HCT116 (cell line): ENCODE measurements at regions not wholly inside any gene's neighbourhood (a gene's known extent, or its start where the extent isn't known, plus 50 kb on each side); places are given as distances from the start of the nearest gene placed in this dataset.

Experiments
- CBX3 ChIP-seq: IDR thresholded peaks from 2 replicates; pipeline ENCODE4 v1.6.1; 2012; ENCODE audit warnings: low read depth
- CTCF ChIP-seq, 3 experiments: fragments of 200-600 bp in 1 of 3; sonication (generic) in 1 of 3; IDR thresholded peaks in 2 of 3; conservative IDR thresholded peaks in 1 of 3; 2 replicates each; pipeline ENCODE4 v1.5.1; 2012 to 2017; ENCODE audit warnings: low read depth in 2 of 3, low read length in 2 of 3, antibody characterized with exemption in 1 of 3, borderline replicate concordance in 1 of 3, control low read depth in 1 of 3, mild to moderate bottlenecking in 1 of 3, mixed read lengths in 1 of 3, mixed run types in 1 of 3, moderate library complexity in 1 of 3; ENCODE audit not compliant: insufficient read depth in 1 of 3
- ELF1 ChIP-seq: IDR thresholded peaks from 2 replicates; pipeline ENCODE4 v1.6.1; 2012; ENCODE audit warnings: low read depth, borderline replicate concordance
- EZH2phosphoT487 ChIP-seq: fragments of 200-600 bp; IDR thresholded peaks from 2 replicates; pipeline ENCODE4 v1.6.1; 2018; ENCODE audit warnings: antibody characterized with exemption, borderline replicate concordance
- YY1 ChIP-seq: IDR thresholded peaks from 2 replicates; pipeline ENCODE4 v1.6.1; 2011; ENCODE audit warnings: low read length, low read depth, moderate library complexity, mild to moderate bottlenecking; ENCODE audit not compliant: insufficient replicate concordance; ENCODE audit errors: extremely low read depth
- TF ChIP-seq, protein P1 (sequence below): IDR thresholded peaks from 2 replicates; pipeline ENCODE4 v1.6.1; 2012; ENCODE audit warnings: low read depth

DNA sequence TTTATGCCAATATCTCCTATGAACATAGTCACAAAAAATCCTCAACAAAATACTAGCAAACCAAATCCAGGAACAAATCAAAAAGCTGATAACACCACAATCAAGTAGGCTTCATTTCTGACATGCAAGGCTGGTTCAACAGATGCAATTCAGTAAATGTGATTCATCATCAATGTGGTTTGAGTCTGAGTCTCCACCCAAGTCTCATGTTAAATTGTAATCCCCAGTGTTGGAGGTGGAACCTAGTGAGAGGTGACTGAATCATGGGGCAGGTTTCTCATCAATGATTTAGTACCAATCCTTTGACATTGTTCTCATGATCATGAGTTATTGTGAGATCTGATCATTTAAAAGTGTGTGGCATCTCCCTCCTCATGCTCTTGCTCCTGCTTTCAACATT, 1072.7 kb downstream of the NR2F1-AS1 start:
- TF ChIP-seq YY1 (no peak), CTCF (IDR thresholded peaks at IDR 0.05 in 2 of 3, conservative IDR thresholded peaks at IDR 0.05 in 1 of 3; ENCODE audit: borderline replicate concordance in 1 of 3, insufficient read depth in 1 of 3, low read depth in 2 of 3, low read length in 2 of 3) (no peak), ELF1 (no peak), EZH2phosphoT487 (no peak), CBX3 (no peak)
- TF ChIP-seq, protein P1, sequence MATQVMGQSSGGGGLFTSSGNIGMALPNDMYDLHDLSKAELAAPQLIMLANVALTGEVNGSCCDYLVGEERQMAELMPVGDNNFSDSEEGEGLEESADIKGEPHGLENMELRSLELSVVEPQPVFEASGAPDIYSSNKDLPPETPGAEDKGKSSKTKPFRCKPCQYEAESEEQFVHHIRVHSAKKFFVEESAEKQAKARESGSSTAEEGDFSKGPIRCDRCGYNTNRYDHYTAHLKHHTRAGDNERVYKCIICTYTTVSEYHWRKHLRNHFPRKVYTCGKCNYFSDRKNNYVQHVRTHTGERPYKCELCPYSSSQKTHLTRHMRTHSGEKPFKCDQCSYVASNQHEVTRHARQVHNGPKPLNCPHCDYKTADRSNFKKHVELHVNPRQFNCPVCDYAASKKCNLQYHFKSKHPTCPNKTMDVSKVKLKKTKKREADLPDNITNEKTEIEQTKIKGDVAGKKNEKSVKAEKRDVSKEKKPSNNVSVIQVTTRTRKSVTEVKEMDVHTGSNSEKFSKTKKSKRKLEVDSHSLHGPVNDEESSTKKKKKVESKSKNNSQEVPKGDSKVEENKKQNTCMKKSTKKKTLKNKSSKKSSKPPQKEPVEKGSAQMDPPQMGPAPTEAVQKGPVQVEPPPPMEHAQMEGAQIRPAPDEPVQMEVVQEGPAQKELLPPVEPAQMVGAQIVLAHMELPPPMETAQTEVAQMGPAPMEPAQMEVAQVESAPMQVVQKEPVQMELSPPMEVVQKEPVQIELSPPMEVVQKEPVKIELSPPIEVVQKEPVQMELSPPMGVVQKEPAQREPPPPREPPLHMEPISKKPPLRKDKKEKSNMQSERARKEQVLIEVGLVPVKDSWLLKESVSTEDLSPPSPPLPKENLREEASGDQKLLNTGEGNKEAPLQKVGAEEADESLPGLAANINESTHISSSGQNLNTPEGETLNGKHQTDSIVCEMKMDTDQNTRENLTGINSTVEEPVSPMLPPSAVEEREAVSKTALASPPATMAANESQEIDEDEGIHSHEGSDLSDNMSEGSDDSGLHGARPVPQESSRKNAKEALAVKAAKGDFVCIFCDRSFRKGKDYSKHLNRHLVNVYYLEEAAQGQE = no peak
